ENCODE measurements at regions not wholly inside any gene's neighbourhood (a gene's known extent, or its start where the extent isn't known, plus 50 kb on each side); places are given as distances from the start of the nearest gene placed in this dataset.

GRCh38 chr4:30836231-30836630 lies 116.1 kb downstream of the PCDH7 start:
- intact Hi-C loops (cut with DNase I): no loop called here
- DNase-seq: no peak
- Histone ChIP-seq H3K9me3 (replicated peaks in 1 of 3) (no peaks in the 10 kb centered on the region), H3K27ac (no peak overlapping the region), H3K27me3 (no peaks in the 10 kb centered on the region), H3K4me3 (no peak overlapping the region), H3K4me1 (replicated peaks in 1 of 2) (no peaks in the 10 kb centered on the region), H3K36me3 (replicated peaks in 1 of 2) (no peaks in the 10 kb centered on the region)
- 35 to 64% (median 52%) methylated on average over 1 of the region's 1 CpG for WGBS, 4 donors
- no peak for TF ChIP-seq CTCF (IDR thresholded peaks at IDR 0.05)
- no peak for TF ChIP-seq POLR2A (IDR thresholded peaks at IDR 0.05)

DNA sequence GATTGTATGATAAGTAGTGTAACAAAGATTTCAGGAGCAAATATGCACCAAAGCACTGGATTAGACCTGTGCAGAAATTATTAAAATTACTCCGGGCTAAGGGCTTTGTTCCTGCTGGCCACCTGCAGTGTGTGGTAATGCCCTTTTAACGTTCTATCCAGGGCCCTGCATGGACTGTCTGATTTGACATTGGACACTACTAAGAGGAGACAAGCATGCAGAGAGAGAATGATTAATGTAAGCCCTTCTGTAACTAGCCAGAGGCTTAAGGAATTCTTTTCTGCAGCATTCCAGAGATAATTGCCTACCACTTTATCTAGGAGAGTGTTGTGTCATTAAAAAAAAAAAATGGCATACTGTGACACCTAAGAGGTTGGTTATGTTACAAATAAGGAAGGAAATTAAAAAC lies 117.0 kb downstream of the PCDH7 start:
- DNase-seq: no peak
- H3K4me1 ChIP-seq (replicated peaks in 1 of 2): no peaks in the 10 kb centered on the region
- no peak overlapping the region for H3K4me3 ChIP-seq
- 34 to 45% (median 39%) methylated on average over 2 of the region's 2 CpGs for WGBS, 4 donors
- no peaks in the 10 kb centered on the region for H3K9me3 ChIP-seq (replicated peaks in 1 of 3)
- H3K27me3 ChIP-seq: no peaks in the 10 kb centered on the region
- no peaks in the 10 kb centered on the region for H3K36me3 ChIP-seq (replicated peaks in 1 of 2)
- TF ChIP-seq POLR2A (IDR thresholded peaks at IDR 0.05) (no peak), CTCF (IDR thresholded peaks at IDR 0.05) (no peak)
- no peak overlapping the region for H3K27ac ChIP-seq
- intact Hi-C loops (cut with DNase I): no loop called here

GRCh38 chr4:30837861-30838260 lies 117.7 kb downstream of the PCDH7 start:
- 74 to 88% (median 84%) methylated on average over 2 of the region's 2 CpGs for WGBS, 4 donors
- TF ChIP-seq CTCF (IDR thresholded peaks at IDR 0.05): no peak
- no peak for TF ChIP-seq POLR2A (IDR thresholded peaks at IDR 0.05)
- Histone ChIP-seq H3K4me1 (replicated peaks in 1 of 2) (no peaks in the 10 kb centered on the region), H3K4me3 (no peak overlapping the region), H3K27me3 (no peaks in the 10 kb centered on the region), H3K36me3 (replicated peaks in 1 of 2) (no peaks in the 10 kb centered on the region), H3K9me3 (replicated peaks in 1 of 3) (no peaks in the 10 kb centered on the region), H3K27ac (no peak overlapping the region)
- intact Hi-C loops (cut with DNase I): no loop called here
- DNase-seq: no peak

GRCh38 chr4:30838331-30838730 lies 118.2 kb downstream of the PCDH7 start:
- Histone ChIP-seq H3K4me3 (no peak overlapping the region), H3K36me3 (replicated peaks in 1 of 2) (no peaks in the 10 kb centered on the region), H3K27me3 (no peaks in the 10 kb centered on the region), H3K27ac (no peak overlapping the region), H3K4me1 (replicated peaks in 1 of 2) (no peaks in the 10 kb centered on the region), H3K9me3 (replicated peaks in 1 of 3) (no peaks in the 10 kb centered on the region)
- WGBS, 4 donors: 53 to 61% (median 58%) methylated on average over 3 of the region's 3 CpGs
- intact Hi-C loops (cut with DNase I): no loop called here
- TF ChIP-seq CTCF (IDR thresholded peaks at IDR 0.05) (no peak), POLR2A (IDR thresholded peaks at IDR 0.05) (no peak)
- no peak for DNase-seq

Data from adrenal gland (tissue), 9 donors.